ACC112 (cell line): ENCODE measurements at regions not wholly inside any gene's neighbourhood (a gene's known extent, or its start where the extent isn't known, plus 50 kb on each side); places are given as distances from the start of the nearest gene placed in this dataset.
A peak's percentile ranks its signal among the peaks of the same experiment; 100 is the strongest.
"Not testable (repeated sequence)": the region's sequence is repeated elsewhere in the genome, so short reads cannot be mapped to it uniquely, and the experiment has no call there.

Experiments used
- H2AFZ ChIP-seq: fragments of 200-600 bp; sonication (generic); one replicate; pipeline ENCODE4 v1.6.0; 2017; ENCODE audit warnings: antibody characterized with exemption, low read length; ENCODE audit not compliant: unreplicated experiment
- H3K27ac ChIP-seq: fragments of 200-600 bp; sonication (generic); 2 replicates; pipeline ENCODE4 v1.5.1; 2014; ENCODE audit warnings: low read depth, mild to moderate bottlenecking, antibody characterized with exemption, low read length, moderate library complexity
- H3K27me3 ChIP-seq: fragments of 200-600 bp; sonication (generic); 2 replicates; pipeline ENCODE4 v1.6.1; 2014; ENCODE audit warnings: mild to moderate bottlenecking, antibody characterized with exemption, low read length, moderate library complexity, mixed read lengths; ENCODE audit not compliant: insufficient read depth
- H3K36me3 ChIP-seq: fragments of 200-600 bp; sonication (generic); 2 replicates; pipeline ENCODE4 v1.6.1; 2016; ENCODE audit warnings: mild to moderate bottlenecking, antibody characterized with exemption, low read length, moderate library complexity, mixed read lengths; ENCODE audit not compliant: insufficient read depth
- H3K4me1 ChIP-seq: fragments of 200-600 bp; sonication (generic); one replicate; pipeline ENCODE4 v1.6.1; 2016; ENCODE audit warnings: low read length, mixed read lengths; ENCODE audit not compliant: insufficient read depth, unreplicated experiment, control insufficient read depth
- H3K4me3 ChIP-seq: fragments of 200-600 bp; sonication (generic); 2 replicates; pipeline ENCODE4 v1.5.1; 2014; ENCODE audit warnings: mild to moderate bottlenecking, low read depth, low read length
- H3K79me2 ChIP-seq: fragments of 200-600 bp; sonication (generic); one replicate; pipeline ENCODE4 v1.6.0; 2016; ENCODE audit warnings: low read length; ENCODE audit not compliant: control insufficient read depth, unreplicated experiment, insufficient read depth

DNA sequence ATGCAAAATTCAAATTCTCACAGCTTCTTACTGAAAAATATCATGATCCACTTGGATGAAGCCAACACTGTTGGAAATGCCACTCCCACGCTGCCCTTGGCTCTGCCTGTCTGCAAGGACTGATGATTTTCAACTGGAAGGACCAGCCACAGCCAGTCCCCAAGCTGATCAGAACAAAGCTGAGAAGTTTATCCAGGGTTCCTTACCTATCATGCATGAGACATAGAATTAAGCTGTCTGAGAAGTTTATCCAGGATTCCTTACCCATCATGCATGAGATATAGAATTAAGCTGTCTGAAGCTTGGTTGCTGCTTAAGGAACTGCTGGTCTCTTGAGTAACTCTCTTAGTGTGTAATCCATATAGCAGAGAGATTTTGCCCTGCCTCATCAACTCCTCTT lies 159.8 kb upstream of the TMEM260 start:
- peaks cover 12% of the 10 kb centered on the region for H3K4me1 ChIP-seq
- H3K27ac ChIP-seq, result no peak overlapping the region
- no peak overlapping the region for H3K4me3 ChIP-seq
- no peaks in the 10 kb centered on the region for H3K79me2 ChIP-seq
- no peak overlapping the region for H2AFZ ChIP-seq
- peaks cover 18% of the 10 kb centered on the region; the same call in 1 of the 2 replicates for H3K27me3 ChIP-seq
- no peaks in the 10 kb centered on the region for H3K36me3 ChIP-seq

DNA sequence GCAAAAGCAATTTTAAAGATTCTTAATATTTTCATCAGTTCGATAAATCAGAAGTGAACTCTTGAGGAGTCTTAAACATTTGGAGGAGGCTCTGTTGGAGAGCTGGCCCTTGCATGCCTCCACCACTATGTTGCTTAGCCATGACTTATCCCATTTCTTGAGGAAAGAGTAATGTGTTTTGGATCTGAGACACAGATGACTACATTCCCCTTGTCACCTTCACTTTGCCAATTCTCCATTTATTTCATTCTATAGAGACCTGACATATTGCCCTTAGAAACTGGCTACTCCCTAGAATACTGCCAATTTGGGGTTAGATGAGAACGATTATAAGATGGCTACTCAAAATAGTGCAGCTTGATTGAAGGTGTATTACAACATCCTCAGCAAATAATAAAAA lies 157.4 kb upstream of the TMEM260 start:
- Histone ChIP-seq H3K36me3 (no peaks in the 10 kb centered on the region), H3K27ac (no peak overlapping the region), H3K27me3 (peaks cover 12% of the 10 kb centered on the region; the same call in 1 of the 2 replicates), H3K4me1 (peaks cover 12% of the 10 kb centered on the region), H3K4me3 (no peak overlapping the region), H2AFZ (no peak overlapping the region), H3K79me2 (no peaks in the 10 kb centered on the region)

DNA sequence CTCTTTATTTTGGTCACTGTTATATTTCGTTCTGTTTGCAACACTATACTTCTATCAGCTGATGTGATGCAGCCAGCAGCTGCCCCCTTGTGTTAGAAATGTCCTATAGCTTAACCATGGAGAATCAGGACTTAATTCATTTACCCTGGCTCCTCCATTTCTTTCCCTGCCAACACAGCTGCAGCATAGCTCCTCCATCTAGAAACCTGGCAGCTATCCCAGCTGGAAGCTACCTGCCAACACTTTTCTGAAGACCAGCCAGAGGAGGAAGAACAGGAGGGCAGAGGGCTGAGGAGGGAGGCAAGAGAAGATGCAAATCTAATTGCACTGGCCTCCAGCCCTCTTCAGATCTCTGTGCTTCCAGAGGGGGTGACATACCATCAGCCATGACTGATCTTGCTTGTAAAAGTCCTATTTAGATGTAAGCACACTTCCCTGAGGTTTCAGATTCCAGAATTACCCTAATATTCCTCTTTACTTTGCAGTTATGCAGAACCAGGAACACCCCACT lies 156.8 kb upstream of the TMEM260 start:
- no peak overlapping the region for H3K4me3 ChIP-seq
- no peak overlapping the region for H3K27ac ChIP-seq
- no peaks in the 10 kb centered on the region for H3K36me3 ChIP-seq
- no peak overlapping the region for H2AFZ ChIP-seq
- peaks cover 12% of the 10 kb centered on the region for H3K4me1 ChIP-seq
- H3K27me3 ChIP-seq, result peaks cover 9% of the 10 kb centered on the region; the same call in 1 of the 2 replicates
- H3K79me2 ChIP-seq, result no peaks in the 10 kb centered on the region

DNA sequence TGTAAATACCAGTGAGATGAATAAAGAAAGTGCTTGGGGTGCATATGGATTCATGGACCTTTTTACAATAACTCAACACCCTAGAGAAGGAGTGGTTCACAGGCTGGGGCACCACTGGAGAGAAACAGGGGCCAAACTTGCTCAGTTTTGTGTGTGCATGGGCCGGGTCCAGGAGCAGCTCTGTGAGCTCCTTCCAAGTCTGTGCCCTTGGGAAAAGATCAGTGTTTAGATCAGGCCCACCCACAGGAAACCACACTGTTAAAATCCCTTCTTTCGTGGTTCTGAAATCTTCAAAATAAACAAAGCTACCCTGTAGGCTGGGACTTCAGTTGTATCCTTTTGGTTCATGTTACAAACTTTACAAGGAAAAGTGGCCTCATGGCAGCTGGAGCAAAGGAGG lies 156.1 kb upstream of the TMEM260 start:
- no peaks in the 10 kb centered on the region for H3K36me3 ChIP-seq
- no peak overlapping the region for H3K27ac ChIP-seq
- no peak overlapping the region for H3K4me3 ChIP-seq
- peaks cover 12% of the 10 kb centered on the region for H3K4me1 ChIP-seq
- H3K79me2 ChIP-seq, result no peaks in the 10 kb centered on the region
- peaks cover 9% of the 10 kb centered on the region; the same call in 1 of the 2 replicates for H3K27me3 ChIP-seq
- H2AFZ ChIP-seq, result peak overlapping the region; percentile 67

DNA sequence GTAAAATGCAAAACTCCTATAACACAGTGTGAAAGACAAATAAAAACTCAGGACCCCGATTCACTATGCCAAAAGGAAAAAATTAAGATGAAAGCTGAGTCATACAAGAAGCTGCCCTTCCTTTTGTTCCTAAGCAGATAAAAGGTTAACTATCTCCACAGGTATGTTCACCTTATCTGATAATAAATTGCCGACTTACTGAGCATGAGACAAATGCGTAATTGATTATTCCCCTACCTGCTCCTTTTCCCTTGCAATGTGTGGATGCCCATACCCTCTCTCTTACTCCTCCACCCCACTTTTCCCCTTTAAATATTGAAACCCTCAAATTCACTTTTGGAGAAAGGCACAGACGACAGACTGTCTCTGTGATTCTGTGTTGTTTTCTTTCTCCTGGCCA lies 148.6 kb upstream of the TMEM260 start:
- Histone ChIP-seq H3K27ac (no peak overlapping the region), H3K27me3 (peaks cover 29% of the 10 kb centered on the region), H3K36me3 (no peaks in the 10 kb centered on the region), H3K4me1 (no peaks in the 10 kb centered on the region), H3K4me3 (no peak overlapping the region), H3K79me2 (no peaks in the 10 kb centered on the region), H2AFZ (no peak overlapping the region)

DNA sequence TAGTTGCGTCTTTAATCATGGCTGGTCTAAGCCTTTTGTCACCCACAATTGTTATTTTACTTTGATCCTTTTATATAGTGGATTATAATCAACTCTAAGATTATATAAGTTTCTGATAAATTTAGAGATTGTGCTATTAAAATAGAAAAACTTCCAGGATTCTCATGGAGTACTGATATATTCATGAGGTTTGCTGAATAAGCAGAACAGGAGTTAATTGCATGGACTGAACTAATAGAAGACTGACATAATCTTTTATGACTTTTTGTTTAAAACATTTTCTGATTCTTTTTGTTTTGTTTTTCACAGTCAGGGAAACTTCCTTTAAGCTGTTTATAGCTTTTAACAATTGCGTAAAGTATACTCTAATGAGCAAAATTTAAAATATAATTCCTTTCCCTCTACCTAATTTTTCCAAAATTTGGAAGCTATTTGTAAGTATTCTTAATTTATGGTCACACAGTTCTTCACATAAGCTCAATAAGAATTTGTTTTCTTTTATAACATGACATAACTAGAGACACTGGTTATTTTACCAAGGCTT lies 129.9 kb upstream of the TMEM260 start:
- no peaks in the 10 kb centered on the region for H3K36me3 ChIP-seq
- H2AFZ ChIP-seq, result no peak overlapping the region
- H3K4me1 ChIP-seq, result no peaks in the 10 kb centered on the region
- no peak overlapping the region for H3K27ac ChIP-seq
- H3K27me3 ChIP-seq, result peaks cover 12% of the 10 kb centered on the region
- H3K79me2 ChIP-seq, result no peaks in the 10 kb centered on the region
- no peak overlapping the region for H3K4me3 ChIP-seq

DNA sequence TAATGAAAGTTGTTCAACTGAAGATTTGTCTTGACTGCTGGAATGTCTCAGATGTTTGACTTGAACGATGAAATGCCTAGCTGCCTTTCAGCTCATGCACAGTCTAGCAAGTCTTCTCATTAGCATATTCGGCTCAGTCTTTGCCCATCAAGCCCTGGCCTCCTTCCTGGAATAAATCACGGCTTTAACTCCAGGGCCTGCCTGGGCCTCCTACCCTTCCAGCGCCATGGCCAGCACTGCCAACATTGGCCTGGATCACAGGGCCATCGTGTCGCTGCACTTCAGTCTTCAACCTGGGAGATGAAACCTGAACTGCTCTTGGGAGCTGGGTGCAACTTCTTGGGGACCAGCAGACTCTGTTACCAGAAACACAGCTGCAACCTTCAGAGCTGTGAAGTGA lies 126.7 kb upstream of the TMEM260 start:
- peaks cover 12% of the 10 kb centered on the region for H3K27me3 ChIP-seq

DNA sequence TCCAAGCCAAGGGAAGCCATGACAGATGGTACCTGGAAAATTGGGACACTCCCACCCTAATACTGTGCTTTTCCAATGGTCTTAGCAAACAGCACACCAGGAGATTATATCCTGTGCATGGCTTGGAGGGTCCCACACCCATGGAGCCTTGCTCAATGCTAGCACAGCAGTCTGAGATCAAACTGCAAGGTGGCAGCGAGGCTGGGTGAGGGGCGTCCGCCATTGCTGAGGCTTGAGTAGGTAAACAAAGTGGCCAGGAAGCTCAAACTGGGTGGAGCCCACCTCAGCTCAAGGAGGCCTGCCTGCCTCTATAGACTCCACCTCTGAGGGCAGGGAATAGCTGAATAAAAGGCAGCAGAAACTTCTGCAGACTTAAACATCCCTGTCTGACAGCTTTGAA lies 124.9 kb upstream of the TMEM260 start:
- not testable (repeated sequence) for H3K4me3 ChIP-seq, H2AFZ ChIP-seq, H3K36me3 ChIP-seq, H3K79me2 ChIP-seq, H3K27ac ChIP-seq, H3K4me1 ChIP-seq
- H3K27me3 ChIP-seq, result peaks cover 12% of the 10 kb centered on the region

More for the DNA sequence above, 126.7 kb upstream of the TMEM260 start:
- H3K4me1 ChIP-seq, result no peaks in the 10 kb centered on the region
- H3K36me3 ChIP-seq, result no peaks in the 10 kb centered on the region
- H3K27ac ChIP-seq, result no peak overlapping the region
- H3K4me3 ChIP-seq, result no peak overlapping the region
- no peaks in the 10 kb centered on the region for H3K79me2 ChIP-seq
- no peak overlapping the region for H2AFZ ChIP-seq

DNA sequence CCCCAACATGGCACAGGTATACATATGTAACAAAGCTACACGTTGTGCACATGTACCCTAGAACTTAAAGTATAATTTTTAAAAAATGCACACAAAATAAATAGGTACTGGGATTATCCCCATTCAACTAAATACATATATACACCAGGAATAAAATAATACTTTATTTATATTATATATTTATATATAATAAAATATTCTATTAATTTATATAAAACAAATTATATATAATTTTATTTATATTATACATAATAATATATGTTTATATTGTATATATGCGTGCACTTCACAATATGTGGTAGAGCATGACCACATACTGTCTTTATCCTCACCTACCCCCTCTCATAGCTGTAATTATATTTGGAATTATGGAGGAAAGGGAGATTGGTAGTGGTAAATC lies 119.1 kb upstream of the TMEM260 start:
- no peaks in the 10 kb centered on the region for H3K36me3 ChIP-seq
- H3K27me3 ChIP-seq, result peaks cover 8% of the 10 kb centered on the region; the same call in 1 of the 2 replicates
- no peak overlapping the region for H2AFZ ChIP-seq
- H3K4me3 ChIP-seq, result no peak overlapping the region
- H3K27ac ChIP-seq, result no peak overlapping the region
- H3K79me2 ChIP-seq, result no peaks in the 10 kb centered on the region
- no peaks in the 10 kb centered on the region for H3K4me1 ChIP-seq

DNA sequence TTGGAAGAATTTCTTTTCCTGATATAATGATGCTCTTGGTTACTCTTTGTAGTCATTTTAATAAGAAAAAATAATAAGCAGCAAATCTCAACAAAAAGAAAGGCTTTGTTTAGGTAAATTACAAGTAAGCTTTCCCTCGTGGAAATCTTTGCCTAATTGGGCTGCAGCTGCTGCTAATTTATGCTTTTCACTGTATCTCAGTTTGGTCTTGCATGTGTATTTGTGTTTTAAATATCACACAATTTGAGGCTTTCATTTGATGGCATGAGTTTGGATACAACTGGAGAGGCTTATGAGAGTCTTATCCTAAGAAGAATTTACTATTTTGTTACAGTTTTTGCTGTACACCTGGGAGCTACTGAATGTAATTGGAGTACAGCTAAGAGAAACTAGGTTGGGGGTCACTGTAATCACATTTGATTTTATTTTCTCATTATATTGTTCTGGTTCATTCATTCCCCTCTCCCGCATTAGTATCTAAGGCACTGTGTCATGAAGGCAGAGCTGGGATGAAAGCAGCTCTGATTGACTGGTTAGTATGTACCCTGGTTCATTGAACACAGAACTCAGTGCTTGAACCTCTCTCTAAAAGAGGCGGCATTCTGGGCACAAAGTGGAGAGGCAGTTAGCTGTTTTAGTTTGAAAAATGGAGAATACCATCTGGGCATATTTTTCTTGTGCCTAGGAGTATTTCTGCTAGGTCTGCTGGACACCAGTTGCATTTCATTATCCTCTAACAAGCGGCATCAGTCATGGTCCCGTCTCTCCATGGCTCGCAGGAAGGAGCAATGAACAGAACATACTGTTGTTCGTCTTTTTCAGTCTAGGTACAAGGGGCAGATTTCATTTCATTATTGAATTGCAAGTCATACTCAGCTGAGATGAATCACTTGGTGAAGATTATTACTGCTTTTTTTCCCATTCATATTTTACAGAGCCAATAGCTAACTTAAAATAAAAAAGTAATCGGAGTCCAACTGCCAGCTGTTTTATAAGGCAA lies 118.0 kb upstream of the TMEM260 start:
- Histone ChIP-seq H3K27ac (no peak overlapping the region), H3K79me2 (no peaks in the 10 kb centered on the region), H3K4me3 (no peak overlapping the region), H3K4me1 (no peaks in the 10 kb centered on the region), H3K36me3 (no peaks in the 10 kb centered on the region), H3K27me3 (peaks cover 19% of the 10 kb centered on the region), H2AFZ (no peak overlapping the region)
